GM23248 (cell line): ENCODE measurements at regions not wholly inside any gene's neighbourhood (a gene's known extent, or its start where the extent isn't known, plus 50 kb on each side); places are given as distances from the start of the nearest gene placed in this dataset.

Source experiments
- DNase-seq: peaks from one replicate; pipeline ENCODE4 v3.0.0-alpha.2; 2015
- H2AFZ ChIP-seq: fragments of 200-600 bp; sonication (generic); 2 replicates; pipeline ENCODE4 v1.6.1; 2016; ENCODE audit warnings: antibody characterized with exemption
- H3F3A ChIP-seq: fragments of 200-600 bp; sonication (generic); 2 replicates; pipeline ENCODE4 v1.6.1; 2016; ENCODE audit warnings: mild to moderate bottlenecking, antibody characterized with exemption, mixed run types; ENCODE audit not compliant: insufficient read depth
- H3K27ac ChIP-seq: fragments of 200-600 bp; sonication (generic); 2 replicates; pipeline ENCODE4 v1.5.1; 2016; ENCODE audit warnings: mild to moderate bottlenecking
- H3K27me3 ChIP-seq: fragments of 200-600 bp; sonication (generic); replicated peaks from 2 replicates; pipeline ENCODE4 v1.6.1; 2016; ENCODE audit warnings: mild to moderate bottlenecking; ENCODE audit not compliant: insufficient read depth
- H3K36me3 ChIP-seq: fragments of 200-600 bp; sonication (generic); 2 replicates; pipeline ENCODE4 v1.6.1; 2016; ENCODE audit warnings: low read depth, mild to moderate bottlenecking
- H3K4me1 ChIP-seq: fragments of 200-600 bp; sonication (generic); 2 replicates; pipeline ENCODE4 v1.6.1; 2016; ENCODE audit warnings: mild to moderate bottlenecking; ENCODE audit not compliant: insufficient read depth
- H3K4me2 ChIP-seq: fragments of 200-600 bp; sonication (generic); one replicate; pipeline ENCODE4 v1.6.1; 2016; ENCODE audit warnings: mild to moderate bottlenecking; ENCODE audit not compliant: unreplicated experiment
- H3K4me3 ChIP-seq: fragments of 200-600 bp; sonication (generic); 2 replicates; pipeline ENCODE4 v1.5.1; 2016; ENCODE audit warnings: mild to moderate bottlenecking
- H3K79me2 ChIP-seq: fragments of 200-600 bp; sonication (generic); 2 replicates; pipeline ENCODE4 v1.6.1; 2016; ENCODE audit warnings: mild to moderate bottlenecking; ENCODE audit not compliant: insufficient read depth
- H3K9ac ChIP-seq: fragments of 200-600 bp; sonication (generic); 2 replicates; pipeline ENCODE4 v1.6.1; 2016; ENCODE audit warnings: mild to moderate bottlenecking
- H3K9me2 ChIP-seq: fragments of 200-600 bp; sonication (generic); 2 replicates; pipeline ENCODE4 v1.6.1; 2016; ENCODE audit warnings: mixed run types, mild to moderate bottlenecking, moderate library complexity; ENCODE audit not compliant: insufficient read depth
- H3K9me3 ChIP-seq: fragments of 200-600 bp; sonication (generic); one replicate; pipeline ENCODE4 v1.6.1; 2017; ENCODE audit warnings: low read depth
- H4K20me1 ChIP-seq: fragments of 200-600 bp; sonication (generic); 2 replicates; pipeline ENCODE4 v1.6.0; 2016; ENCODE audit not compliant: insufficient read depth
- EZH2 ChIP-seq: fragments of 200-600 bp; sonication (generic); IDR thresholded peaks from 2 replicates; pipeline ENCODE4 v1.6.1; 2018; ENCODE audit warnings: antibody characterized with exemption, mild to moderate bottlenecking; ENCODE audit not compliant: insufficient read depth, poor library complexity, severe bottlenecking
- EZH2phosphoT487 ChIP-seq: fragments of 200-600 bp; sonication (generic); IDR thresholded peaks from 2 replicates; pipeline ENCODE4 v1.6.1; 2018; ENCODE audit warnings: antibody characterized with exemption, moderate library complexity, mild to moderate bottlenecking, low read depth; ENCODE audit not compliant: insufficient read depth
- WGBS, 2 experiments: methylation state at CpG; one replicate each; pipeline ENCODE4 v1.1.6; 2015 to 2017; ENCODE audit warnings: low lambda C conversion rate in 2 of 2, low coverage in 1 of 2; ENCODE audit errors: missing lambda C conversion rate in 2 of 2; 5-methylcytosine and 5-hydroxymethylcytosine counted together
- in situ Hi-C: fragments of 300-500 bp; cut with MboI; formaldehyde crosslinking; loops from 2 replicates; pipeline ENCODE4 v1.15.0; 2020

GRCh38 chr10:28963539-28964221 is 286.4 kb downstream of the BAMBI start:
- Histone ChIP-seq H3K9me2 (no peaks in the 10 kb centered on the region), H3K4me3 (no peak overlapping the region), H3K27me3 (no peaks in the 10 kb centered on the region), H4K20me1 (no peaks in the 10 kb centered on the region), H3F3A (no peaks in the 10 kb centered on the region), H2AFZ (no peak overlapping the region), H3K4me1 (no peaks in the 10 kb centered on the region), H3K79me2 (no peaks in the 10 kb centered on the region), H3K36me3 (no peaks in the 10 kb centered on the region), H3K9ac (no peak overlapping the region), H3K9me3 (no peaks in the 10 kb centered on the region), H3K4me2 (no peak overlapping the region), H3K27ac (no peak overlapping the region)
- in situ Hi-C loops = no loop called here
- WGBS, 2 experiments = 33 to 39% methylated on average over 5 of the region's 5 CpGs
- no peak for DNase-seq
- TF ChIP-seq EZH2 (no peak), EZH2phosphoT487 (no peak)

GRCh38 chr10:28965937-28966336 is 288.6 kb downstream of the BAMBI start:
- Histone ChIP-seq H3K9me3 (no peaks in the 10 kb centered on the region), H3K79me2 (no peaks in the 10 kb centered on the region), H3K9ac (no peak overlapping the region), H3K4me1 (no peaks in the 10 kb centered on the region), H3K4me2 (no peak overlapping the region), H3K27ac (no peak overlapping the region), H3F3A (no peaks in the 10 kb centered on the region), H3K9me2 (no peaks in the 10 kb centered on the region), H4K20me1 (no peaks in the 10 kb centered on the region), H3K27me3 (no peaks in the 10 kb centered on the region), H3K4me3 (no peak overlapping the region), H3K36me3 (no peaks in the 10 kb centered on the region), H2AFZ (no peak overlapping the region)
- 19 to 25% methylated on average over 3 of the region's 3 CpGs for WGBS, 2 experiments
- TF ChIP-seq EZH2 (no peak), EZH2phosphoT487 (no peak)
- in situ Hi-C loops = no loop called here
- DNase-seq = no peak

GRCh38 chr10:28967031-28967430 is 289.7 kb downstream of the BAMBI start:
- H3K4me3 ChIP-seq = no peak overlapping the region
- no peaks in the 10 kb centered on the region for H3K36me3 ChIP-seq
- no peak for DNase-seq
- no peak overlapping the region for H3K27ac ChIP-seq
- H2AFZ ChIP-seq = no peak overlapping the region
- TF ChIP-seq EZH2phosphoT487 (no peak), EZH2 (no peak)
- H4K20me1 ChIP-seq = no peaks in the 10 kb centered on the region
- no peaks in the 10 kb centered on the region for H3K79me2 ChIP-seq
- no peak overlapping the region for H3K9ac ChIP-seq
- H3K4me1 ChIP-seq = no peaks in the 10 kb centered on the region
- H3K4me2 ChIP-seq = no peak overlapping the region
- in situ Hi-C loops = no loop called here
- 20 to 25% methylated on average over 2 of the region's 2 CpGs for WGBS, 2 experiments
- no peaks in the 10 kb centered on the region for H3K27me3 ChIP-seq
- no peaks in the 10 kb centered on the region for H3K9me3 ChIP-seq
- no peaks in the 10 kb centered on the region for H3K9me2 ChIP-seq
- no peaks in the 10 kb centered on the region for H3F3A ChIP-seq

DNA sequence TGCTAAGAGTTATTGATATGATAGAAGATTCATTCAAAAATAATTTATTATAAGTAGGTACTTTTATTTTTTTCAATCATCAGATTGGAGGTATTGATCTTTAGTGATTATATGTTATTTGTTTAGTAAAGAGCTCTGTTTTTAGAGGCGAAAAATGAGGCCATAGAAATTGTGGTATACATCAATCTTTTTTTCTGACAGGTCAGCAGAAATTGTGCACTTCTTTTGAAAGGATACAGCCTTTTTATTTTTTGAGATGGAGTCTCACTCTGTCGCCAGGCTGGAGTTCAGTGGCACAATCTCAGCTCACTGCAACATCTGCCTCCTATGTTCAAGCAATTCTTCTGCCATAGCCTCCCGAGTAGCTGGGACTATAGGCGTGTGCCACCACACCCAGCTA is 292.1 kb downstream of the BAMBI start:
- H3K27me3 ChIP-seq = no peaks in the 10 kb centered on the region
- no peaks in the 10 kb centered on the region for H4K20me1 ChIP-seq
- WGBS, 2 experiments = 16 to 17% methylated on average over 4 of the region's 4 CpGs
- H3K9me3 ChIP-seq = no peaks in the 10 kb centered on the region
- in situ Hi-C loops = no loop called here
- H3K4me2 ChIP-seq = no peak overlapping the region
- no peak overlapping the region for H2AFZ ChIP-seq
- H3K4me3 ChIP-seq = no peak overlapping the region
- no peaks in the 10 kb centered on the region for H3F3A ChIP-seq
- no peaks in the 10 kb centered on the region for H3K9me2 ChIP-seq
- no peak for DNase-seq
- TF ChIP-seq EZH2phosphoT487 (no peak), EZH2 (no peak)
- no peaks in the 10 kb centered on the region for H3K4me1 ChIP-seq
- H3K36me3 ChIP-seq = no peaks in the 10 kb centered on the region
- no peaks in the 10 kb centered on the region for H3K79me2 ChIP-seq
- no peak overlapping the region for H3K9ac ChIP-seq
- no peak overlapping the region for H3K27ac ChIP-seq

GRCh38 chr10:28970231-28970630 is 292.9 kb downstream of the BAMBI start:
- Histone ChIP-seq H3K79me2 (no peaks in the 10 kb centered on the region), H3K4me1 (no peaks in the 10 kb centered on the region), H2AFZ (no peak overlapping the region), H3K36me3 (no peaks in the 10 kb centered on the region), H3K9me2 (no peaks in the 10 kb centered on the region), H3K4me3 (no peak overlapping the region), H3K27ac (no peak overlapping the region), H3K27me3 (no peaks in the 10 kb centered on the region), H3F3A (no peaks in the 10 kb centered on the region), H3K4me2 (no peak overlapping the region), H3K9me3 (no peaks in the 10 kb centered on the region), H4K20me1 (no peaks in the 10 kb centered on the region), H3K9ac (no peak overlapping the region)
- WGBS, 2 experiments = 27% methylated on average over 6 of the region's 6 CpGs
- TF ChIP-seq EZH2 (no peak), EZH2phosphoT487 (no peak)
- in situ Hi-C loops = no loop called here
- DNase-seq = no peak
